VCaP (cell line): ENCODE measurements at regions not wholly inside any gene's neighbourhood (a gene's known extent, or its start where the extent isn't known, plus 50 kb on each side); places are given as distances from the start of the nearest gene placed in this dataset.
"Not testable (repeated sequence)": the region's sequence is repeated elsewhere in the genome, so short reads cannot be mapped to it uniquely, and the experiment has no call there.

Source experiments
- H3K27ac ChIP-seq: fragments of 450-650 bp; 2 replicates; pipeline ENCODE4 v1.5.1; 2017
- CTCF ChIP-seq: fragments of 450-650 bp; conservative IDR thresholded peaks from 2 replicates; pipeline ENCODE4 v1.5.1; 2017; ENCODE audit warnings: mild to moderate bottlenecking, moderate library complexity

- TF ChIP-seq CTCF: no peak
These were observed 1248.7 kb downstream of the FSCB start for GRCh38 chr14:43258396-43258795.

GRCh38 chr14:43256996-43257395 is 1250.1 kb downstream of the FSCB start:
- H3K27ac ChIP-seq: not testable (repeated sequence)

More at GRCh38 chr14:43258396-43258795, 1248.7 kb downstream of the FSCB start:
- no peak overlapping the region for H3K27ac ChIP-seq

GRCh38 chr14:43252866-43253265 is 1254.2 kb downstream of the FSCB start:
- no peak overlapping the region for H3K27ac ChIP-seq
- TF ChIP-seq CTCF: no peak

GRCh38 chr14:43249591-43249990 is 1257.5 kb downstream of the FSCB start:
- no peak overlapping the region for H3K27ac ChIP-seq
- TF ChIP-seq CTCF: no peak

GRCh38 chr14:43249116-43249515 is 1258.0 kb downstream of the FSCB start:
- no peak for TF ChIP-seq CTCF
- H3K27ac ChIP-seq: no peak overlapping the region

- TF ChIP-seq CTCF: no peak
- no peak overlapping the region for H3K27ac ChIP-seq
These were observed 1259.2 kb downstream of the FSCB start for GRCh38 chr14:43247877-43248276.

- H3K27ac ChIP-seq: no peak overlapping the region
- no peak for TF ChIP-seq CTCF
These were observed 1262.9 kb downstream of the FSCB start for GRCh38 chr14:43244142-43244625.

GRCh38 chr14:43243168-43243567 is 1263.9 kb downstream of the FSCB start:
- TF ChIP-seq CTCF: no peak
- no peak overlapping the region for H3K27ac ChIP-seq
